ENCODE measurements at regions not wholly inside any gene's neighbourhood (a gene's known extent, or its start where the extent isn't known, plus 50 kb on each side); places are given as distances from the start of the nearest gene placed in this dataset.

DNA sequence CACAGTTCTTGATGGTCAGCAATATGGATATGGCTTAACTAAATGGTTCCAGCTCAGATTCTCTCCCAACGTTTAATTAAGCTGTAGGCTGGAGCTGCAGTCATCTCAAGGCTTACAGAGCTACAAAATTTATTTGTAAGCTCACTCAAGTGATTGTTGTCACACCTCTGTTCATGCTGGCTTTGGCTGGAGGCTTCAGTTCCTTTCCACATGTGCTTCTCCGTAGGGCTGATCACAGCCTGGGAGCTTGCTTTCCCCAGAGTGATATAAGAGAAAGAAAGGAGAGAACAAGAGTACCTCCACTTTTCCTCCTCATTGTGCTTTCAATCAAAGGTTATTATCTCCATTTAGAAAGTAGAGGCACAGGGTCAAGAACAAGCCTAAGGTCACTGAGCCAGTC, 182.7 kb upstream of the KCNN2 start:
- no peaks in the 10 kb centered on the region for H3K36me3 ChIP-seq (ENCODE audit: control insufficient read depth in 3 of 3, insufficient read depth in 2 of 3, low read depth in 1 of 3, low read length in 3 of 3)
- 46 to 59% (median 47%) methylated on average over 2 of the region's 2 CpGs for WGBS, 3 donors
- DNase-seq (no peak), FAIRE-seq (no peak)
- H3K27me3 ChIP-seq (ENCODE audit: control insufficient read depth in 3 of 3, insufficient read depth in 3 of 3, low read length in 3 of 3): no peaks in the 10 kb centered on the region
- H3K4me1 ChIP-seq (ENCODE audit: control insufficient read depth in 3 of 3, insufficient read depth in 2 of 3, low read depth in 1 of 3, low read length in 2 of 3): no peaks in the 10 kb centered on the region
- no peak overlapping the region for H3K4me3 ChIP-seq (ENCODE audit: low read depth in 1 of 3, low read length in 3 of 3)
- no peaks in the 10 kb centered on the region for H3K9me3 ChIP-seq (ENCODE audit: control insufficient read depth in 2 of 2, insufficient read depth in 1 of 2, low read depth in 1 of 2, low read length in 1 of 2)
- no peak overlapping the region for H3K27ac ChIP-seq (ENCODE audit: low read depth in 1 of 3, low read length in 2 of 3)

DNA sequence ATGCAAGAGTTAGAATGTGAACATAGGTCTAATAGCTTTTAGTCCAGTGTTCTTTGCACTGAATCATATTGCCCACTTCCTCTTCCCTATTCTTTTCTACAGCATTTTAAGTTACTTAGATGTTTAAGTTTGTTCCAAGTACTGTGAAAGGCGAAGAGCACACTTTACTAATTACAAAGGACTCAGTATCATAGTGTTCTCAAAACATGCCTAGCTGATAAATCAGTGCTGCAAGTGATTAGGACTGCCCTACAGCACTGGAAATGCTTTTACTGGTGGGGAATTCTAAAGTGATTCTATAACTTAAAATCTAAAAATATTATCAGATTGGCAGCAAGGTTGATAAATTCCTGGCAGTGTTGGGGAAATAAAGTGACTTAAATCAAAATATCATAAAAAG, 177.9 kb upstream of the KCNN2 start:
- 12 to 57% (median 33%) methylated on average over 1 of the region's 1 CpG for WGBS, 3 donors

DNA sequence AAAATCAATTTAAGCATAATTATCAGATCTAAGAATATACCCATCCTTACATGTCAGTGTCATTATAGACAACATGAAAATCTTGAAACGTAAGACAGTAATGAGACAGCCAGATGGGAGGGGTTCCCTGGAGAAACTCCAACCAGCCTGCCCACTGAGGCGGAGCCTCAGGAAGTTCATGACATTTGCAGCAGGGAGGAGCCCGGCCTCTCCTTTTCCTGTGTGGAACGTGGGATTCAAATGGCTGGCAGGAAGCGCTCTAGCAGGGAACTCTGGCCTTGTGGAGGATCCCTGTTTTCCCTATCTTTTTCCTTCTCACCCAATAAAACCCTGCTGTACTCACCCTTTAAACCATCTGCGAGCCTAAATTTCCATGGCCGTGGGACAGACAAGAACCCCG, 176.6 kb upstream of the KCNN2 start:
- FAIRE-seq: no peak
- WGBS, 3 donors: 77 to 89% (median 81%) methylated on average over 8 of the region's 8 CpGs

More for the DNA sequence above, 177.9 kb upstream of the KCNN2 start:
- Histone ChIP-seq H3K36me3 (ENCODE audit: control insufficient read depth in 3 of 3, insufficient read depth in 2 of 3, low read depth in 1 of 3, low read length in 3 of 3) (no peaks in the 10 kb centered on the region), H3K4me1 (ENCODE audit: control insufficient read depth in 3 of 3, insufficient read depth in 2 of 3, low read depth in 1 of 3, low read length in 2 of 3) (no peaks in the 10 kb centered on the region), H3K9me3 (ENCODE audit: control insufficient read depth in 2 of 2, insufficient read depth in 1 of 2, low read depth in 1 of 2, low read length in 1 of 2) (no peaks in the 10 kb centered on the region), H3K27me3 (ENCODE audit: control insufficient read depth in 3 of 3, insufficient read depth in 3 of 3, low read length in 3 of 3) (no peaks in the 10 kb centered on the region), H3K27ac (ENCODE audit: low read depth in 1 of 3, low read length in 2 of 3) (no peak overlapping the region), H3K4me3 (ENCODE audit: low read depth in 1 of 3, low read length in 3 of 3) (no peak overlapping the region)
- no peak for FAIRE-seq
- DNase-seq: no peak

GRCh38 chr5:114191441-114191840, 170.4 kb upstream of the KCNN2 start:
- FAIRE-seq: no peak
- no peak overlapping the region for H3K27ac ChIP-seq (ENCODE audit: low read depth in 1 of 3, low read length in 2 of 3)

More for the DNA sequence above, 176.6 kb upstream of the KCNN2 start:
- no peaks in the 10 kb centered on the region for H3K4me1 ChIP-seq (ENCODE audit: control insufficient read depth in 3 of 3, insufficient read depth in 2 of 3, low read depth in 1 of 3, low read length in 2 of 3)
- no peaks in the 10 kb centered on the region for H3K36me3 ChIP-seq (ENCODE audit: control insufficient read depth in 3 of 3, insufficient read depth in 2 of 3, low read depth in 1 of 3, low read length in 3 of 3)
- no peak overlapping the region for H3K4me3 ChIP-seq (ENCODE audit: low read depth in 1 of 3, low read length in 3 of 3)
- no peak overlapping the region for H3K27ac ChIP-seq (ENCODE audit: low read depth in 1 of 3, low read length in 2 of 3)
- no peaks in the 10 kb centered on the region for H3K27me3 ChIP-seq (ENCODE audit: control insufficient read depth in 3 of 3, insufficient read depth in 3 of 3, low read length in 3 of 3)
- DNase-seq: no peak
- H3K9me3 ChIP-seq (ENCODE audit: control insufficient read depth in 2 of 2, insufficient read depth in 1 of 2, low read depth in 1 of 2, low read length in 1 of 2): no peaks in the 10 kb centered on the region

GRCh38 chr5:114192108-114192507, 169.8 kb upstream of the KCNN2 start:
- FAIRE-seq (no peak), DNase-seq (no peak)
- H3K36me3 ChIP-seq (ENCODE audit: control insufficient read depth in 3 of 3, insufficient read depth in 2 of 3, low read depth in 1 of 3, low read length in 3 of 3): no peaks in the 10 kb centered on the region
- WGBS, 3 donors: 80 to 85% (median 84%) methylated on average over 3 of the region's 3 CpGs
- no peaks in the 10 kb centered on the region for H3K27me3 ChIP-seq (ENCODE audit: control insufficient read depth in 3 of 3, insufficient read depth in 3 of 3, low read length in 3 of 3)
- H3K27ac ChIP-seq (ENCODE audit: low read depth in 1 of 3, low read length in 2 of 3): no peak overlapping the region
- H3K4me1 ChIP-seq (ENCODE audit: control insufficient read depth in 3 of 3, insufficient read depth in 2 of 3, low read depth in 1 of 3, low read length in 2 of 3): no peaks in the 10 kb centered on the region
- H3K9me3 ChIP-seq (ENCODE audit: control insufficient read depth in 2 of 2, insufficient read depth in 1 of 2, low read depth in 1 of 2, low read length in 1 of 2): no peaks in the 10 kb centered on the region
- H3K4me3 ChIP-seq (ENCODE audit: low read depth in 1 of 3, low read length in 3 of 3): no peak overlapping the region

More at GRCh38 chr5:114191441-114191840, 170.4 kb upstream of the KCNN2 start:
- Histone ChIP-seq H3K36me3 (ENCODE audit: control insufficient read depth in 3 of 3, insufficient read depth in 2 of 3, low read depth in 1 of 3, low read length in 3 of 3) (no peaks in the 10 kb centered on the region), H3K9me3 (ENCODE audit: control insufficient read depth in 2 of 2, insufficient read depth in 1 of 2, low read depth in 1 of 2, low read length in 1 of 2) (no peaks in the 10 kb centered on the region), H3K27me3 (ENCODE audit: control insufficient read depth in 3 of 3, insufficient read depth in 3 of 3, low read length in 3 of 3) (no peaks in the 10 kb centered on the region), H3K4me1 (ENCODE audit: control insufficient read depth in 3 of 3, insufficient read depth in 2 of 3, low read depth in 1 of 3, low read length in 2 of 3) (no peaks in the 10 kb centered on the region), H3K4me3 (ENCODE audit: low read depth in 1 of 3, low read length in 3 of 3) (no peak overlapping the region)
- WGBS, 3 donors: 7 to 45% (median 19%) methylated on average over 1 of the region's 1 CpG
- DNase-seq: no peak

DNA sequence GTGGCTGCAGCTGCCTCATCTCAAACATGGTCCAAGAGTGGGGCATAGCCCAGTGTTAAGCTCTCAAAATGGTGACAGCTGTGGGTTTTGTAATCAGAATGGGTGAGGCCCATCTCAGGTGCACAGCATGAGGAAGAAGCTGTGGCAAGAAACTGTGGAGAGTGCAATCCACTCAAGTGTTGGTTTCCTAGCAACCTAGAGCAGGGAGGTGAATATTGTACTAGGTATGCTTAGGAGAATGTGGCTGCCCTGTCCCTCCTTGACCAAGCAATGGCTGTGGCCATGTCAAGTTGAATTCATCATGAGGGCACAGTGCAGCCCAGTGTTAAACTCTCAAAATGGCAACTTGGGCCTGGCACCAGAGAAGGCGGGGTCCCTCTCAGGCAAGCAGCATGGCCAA, 160.5 kb upstream of the KCNN2 start:
- H3K9me3 ChIP-seq (ENCODE audit: control insufficient read depth in 2 of 2, insufficient read depth in 1 of 2, low read depth in 1 of 2, low read length in 1 of 2): peaks cover 2 to 15% of the 10 kb centered on the region in 2 donors
- H3K27me3 ChIP-seq (ENCODE audit: control insufficient read depth in 3 of 3, insufficient read depth in 3 of 3, low read length in 3 of 3): no peaks in the 10 kb centered on the region
- DNase-seq: no peak
- WGBS, 3 donors: 35 to 89% (median 81%) methylated on average over 1 of the region's 1 CpG
- no peaks in the 10 kb centered on the region for H3K36me3 ChIP-seq (ENCODE audit: control insufficient read depth in 3 of 3, insufficient read depth in 2 of 3, low read depth in 1 of 3, low read length in 3 of 3)
- no peak overlapping the region for H3K4me3 ChIP-seq (ENCODE audit: low read depth in 1 of 3, low read length in 3 of 3)
- H3K27ac ChIP-seq (ENCODE audit: low read depth in 1 of 3, low read length in 2 of 3): no peak overlapping the region
- no peaks in the 10 kb centered on the region for H3K4me1 ChIP-seq (ENCODE audit: control insufficient read depth in 3 of 3, insufficient read depth in 2 of 3, low read depth in 1 of 3, low read length in 2 of 3)
- FAIRE-seq: no peak

- no peak for FAIRE-seq
- no peaks in the 10 kb centered on the region for H3K27me3 ChIP-seq (ENCODE audit: control insufficient read depth in 3 of 3, insufficient read depth in 3 of 3, low read length in 3 of 3)
- WGBS, 3 donors: 80 to 84% (median 80%) methylated on average over 2 of the region's 2 CpGs
- no peaks in the 10 kb centered on the region for H3K36me3 ChIP-seq (ENCODE audit: control insufficient read depth in 3 of 3, insufficient read depth in 2 of 3, low read depth in 1 of 3, low read length in 3 of 3)
- no peak for DNase-seq
- H3K4me3 ChIP-seq (ENCODE audit: low read depth in 1 of 3, low read length in 3 of 3): no peak overlapping the region
- H3K27ac ChIP-seq (ENCODE audit: low read depth in 1 of 3, low read length in 2 of 3): no peak overlapping the region
- peaks cover 2 to 15% of the 10 kb centered on the region in 2 donors for H3K9me3 ChIP-seq (ENCODE audit: control insufficient read depth in 2 of 2, insufficient read depth in 1 of 2, low read depth in 1 of 2, low read length in 1 of 2)
- no peaks in the 10 kb centered on the region for H3K4me1 ChIP-seq (ENCODE audit: control insufficient read depth in 3 of 3, insufficient read depth in 2 of 3, low read depth in 1 of 3, low read length in 2 of 3)
Observed at GRCh38 chr5:114204923-114205322, 156.9 kb upstream of the KCNN2 start.

DNA sequence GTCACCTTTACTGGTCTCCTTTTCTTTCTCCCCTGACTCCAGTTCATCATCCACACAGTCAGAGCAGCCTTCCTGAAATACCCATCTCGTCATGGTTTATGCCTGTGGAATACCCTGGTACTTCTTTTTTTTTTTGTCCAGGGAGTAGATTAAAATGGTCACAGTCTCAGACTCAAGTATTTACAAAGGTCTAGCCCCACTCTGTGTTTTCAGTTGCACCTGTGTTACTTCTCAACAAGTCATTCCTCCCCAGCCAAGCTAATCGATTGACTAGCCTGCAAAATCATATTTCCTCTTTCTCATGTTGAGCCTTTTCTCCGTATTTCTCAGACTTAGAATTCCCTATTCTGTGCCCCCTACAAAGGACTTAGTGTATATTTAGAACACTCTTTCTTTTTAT, 155.2 kb upstream of the KCNN2 start:
- Histone ChIP-seq H3K36me3 (ENCODE audit: control insufficient read depth in 3 of 3, insufficient read depth in 2 of 3, low read depth in 1 of 3, low read length in 3 of 3) (no peaks in the 10 kb centered on the region), H3K4me3 (ENCODE audit: low read depth in 1 of 3, low read length in 3 of 3) (no peak overlapping the region), H3K27me3 (ENCODE audit: control insufficient read depth in 3 of 3, insufficient read depth in 3 of 3, low read length in 3 of 3) (no peaks in the 10 kb centered on the region), H3K4me1 (ENCODE audit: control insufficient read depth in 3 of 3, insufficient read depth in 2 of 3, low read depth in 1 of 3, low read length in 2 of 3) (no peaks in the 10 kb centered on the region), H3K9me3 (ENCODE audit: control insufficient read depth in 2 of 2, insufficient read depth in 1 of 2, low read depth in 1 of 2, low read length in 1 of 2) (peaks cover 0 to 5% of the 10 kb centered on the region in 2 donors), H3K27ac (ENCODE audit: low read depth in 1 of 3, low read length in 2 of 3) (no peak overlapping the region)
- no peak for FAIRE-seq
- DNase-seq: no peak
- WGBS, 3 donors: 69 to 76% (median 74%) methylated on average over 3 of the region's 3 CpGs

DNA sequence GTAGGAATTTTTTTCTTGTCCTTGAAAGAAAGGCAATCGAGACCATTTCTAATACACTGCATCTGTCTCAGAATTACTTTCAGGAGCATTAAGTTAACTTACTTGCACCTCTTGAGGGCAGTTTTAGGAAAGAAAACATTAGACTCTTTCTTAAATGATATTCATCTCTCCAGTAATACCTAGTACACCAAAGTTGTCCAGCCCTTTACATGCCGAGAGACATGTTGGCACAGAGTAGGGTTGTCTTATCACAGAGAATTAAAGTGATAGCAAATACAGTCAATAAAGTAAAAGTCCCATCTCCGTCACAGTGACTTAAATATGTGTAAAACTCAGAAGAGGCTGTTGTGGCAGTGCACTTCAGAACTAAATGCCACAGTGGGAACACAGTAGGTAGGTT, 154.3 kb upstream of the KCNN2 start:
- no peak overlapping the region for H3K27ac ChIP-seq (ENCODE audit: low read depth in 1 of 3, low read length in 2 of 3)
- H3K4me1 ChIP-seq (ENCODE audit: control insufficient read depth in 3 of 3, insufficient read depth in 2 of 3, low read depth in 1 of 3, low read length in 2 of 3): no peaks in the 10 kb centered on the region
- FAIRE-seq: no peak
- 63 to 81% (median 71%) methylated on average over 3 of the region's 3 CpGs for WGBS, 3 donors
- no peak for DNase-seq
- no peaks in the 10 kb centered on the region for H3K36me3 ChIP-seq (ENCODE audit: control insufficient read depth in 3 of 3, insufficient read depth in 2 of 3, low read depth in 1 of 3, low read length in 3 of 3)
- no peaks in the 10 kb centered on the region for H3K27me3 ChIP-seq (ENCODE audit: control insufficient read depth in 3 of 3, insufficient read depth in 3 of 3, low read length in 3 of 3)
- no peak overlapping the region for H3K4me3 ChIP-seq (ENCODE audit: low read depth in 1 of 3, low read length in 3 of 3)
- no peaks in the 10 kb centered on the region for H3K9me3 ChIP-seq (ENCODE audit: control insufficient read depth in 2 of 2, insufficient read depth in 1 of 2, low read depth in 1 of 2, low read length in 1 of 2)
